HEK293T (cell line): ENCODE measurements at regions not wholly inside any gene's neighbourhood (a gene's known extent, or its start where the extent isn't known, plus 50 kb on each side); places are given as distances from the start of the nearest gene placed in this dataset.

Source experiments
- CTCF ChIA-PET: fragments of 350-600 bp; formaldehyde crosslinking; extraction: SDS; loops from one replicate; lab custom pipeline; 2021; ENCODE audit warnings: antibody characterized with exemption, inconsistent platforms; lab: Yijun Ruan, JAX
- POLR2A ChIA-PET: fragments of 350-600 bp; formaldehyde crosslinking; extraction: SDS; loops from one replicate; lab custom pipeline; 2020; ENCODE audit warnings: antibody characterized with exemption, inconsistent platforms; lab: Yijun Ruan, JAX
- DNase-seq: peaks from one replicate; pipeline ENCODE4 v3.0.0; 2012; ENCODE audit warnings: mixed read lengths; ENCODE audit errors: extremely low spot score
- ARNT ChIP-seq: fragments of 450-650 bp; IDR thresholded peaks from 2 replicates; pipeline ENCODE4 v1.6.1; 2017; ENCODE audit warnings: mild to moderate bottlenecking
- BHLHE40 ChIP-seq: fragments of 450-650 bp; IDR thresholded peaks from 2 replicates; pipeline ENCODE4 v1.6.1; 2016; ENCODE audit warnings: mild to moderate bottlenecking, moderate library complexity, borderline replicate concordance
- CTBP1 ChIP-seq: fragments of 450-650 bp; IDR thresholded peaks from 2 replicates; pipeline ENCODE4 v1.6.1; 2016; ENCODE audit warnings: borderline replicate concordance
- ELF4 ChIP-seq: fragments of 450-650 bp; IDR thresholded peaks from 2 replicates; pipeline ENCODE4 v1.6.1; 2017; ENCODE audit warnings: antibody characterized with exemption
- FOXA1 ChIP-seq: fragments of 450-650 bp; IDR thresholded peaks from 2 replicates; pipeline ENCODE4 v1.6.1; 2016; ENCODE audit warnings: mild to moderate bottlenecking
- FOXK2 ChIP-seq: fragments of 450-650 bp; IDR thresholded peaks from 2 replicates; pipeline ENCODE4 v1.6.1; 2016; ENCODE audit warnings: mild to moderate bottlenecking
- FOXM1 ChIP-seq: fragments of 450-650 bp; IDR thresholded peaks from 2 replicates; pipeline ENCODE4 v1.6.1; 2017; ENCODE audit warnings: mild to moderate bottlenecking, borderline replicate concordance
- HDGF ChIP-seq: fragments of 450-650 bp; IDR thresholded peaks from 2 replicates; pipeline ENCODE4 v1.6.1; 2017; ENCODE audit warnings: antibody characterized with exemption, borderline replicate concordance
- L3MBTL2 ChIP-seq: fragments of 450-650 bp; conservative IDR thresholded peaks from 2 replicates; pipeline ENCODE4 v1.6.1; 2016; ENCODE audit warnings: mild to moderate bottlenecking
- LEF1 ChIP-seq: fragments of 450-650 bp; IDR thresholded peaks from 2 replicates; pipeline ENCODE4 v1.6.1; 2017; ENCODE audit warnings: mild to moderate bottlenecking, borderline replicate concordance
- NFRKB ChIP-seq: fragments of 450-650 bp; IDR thresholded peaks from 2 replicates; pipeline ENCODE4 v1.6.1; 2016; ENCODE audit warnings: mild to moderate bottlenecking, moderate library complexity
- SP1 ChIP-seq: fragments of 450-650 bp; IDR thresholded peaks from 2 replicates; pipeline ENCODE4 v1.6.1; 2017
- SUZ12 ChIP-seq: fragments of 450-650 bp; IDR thresholded peaks from 2 replicates; pipeline ENCODE4 v1.6.1; 2016; ENCODE audit warnings: mild to moderate bottlenecking
- TARDBP ChIP-seq: fragments of 450-650 bp; IDR thresholded peaks from 2 replicates; pipeline ENCODE4 v1.6.1; 2016
- ZNF384 ChIP-seq: fragments of 450-650 bp; IDR thresholded peaks from 2 replicates; pipeline ENCODE4 v1.6.1; 2016
- TF ChIP-seq, protein P1 (sequence below): fragments of 450-650 bp; IDR thresholded peaks from 2 replicates; pipeline ENCODE4 v1.6.1; 2016

DNA sequence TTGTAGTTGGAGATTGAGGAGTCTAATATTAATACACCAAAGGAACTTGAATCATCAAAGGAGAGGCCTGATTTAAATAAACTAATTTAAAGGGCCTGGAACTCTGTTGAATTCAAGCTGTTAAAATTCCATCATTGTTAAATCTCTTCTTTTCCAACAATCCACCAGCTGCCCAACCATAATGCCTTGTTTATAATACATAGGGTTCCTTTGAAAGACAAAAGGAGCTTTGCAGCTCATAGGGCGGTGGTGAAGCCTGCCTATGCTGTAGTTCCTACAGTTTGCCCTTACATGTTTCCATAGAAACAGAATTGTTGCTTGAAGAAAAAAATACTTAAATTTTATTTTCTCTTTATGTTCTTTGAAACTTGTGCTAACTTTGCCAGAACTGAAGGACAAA is 102.8 kb downstream of the GLUD2 start:
- ChIA-PET CTCF (no interaction called here), POLR2A (no interaction called here)
- no peak for TF ChIP-seq SUZ12
- TF ChIP-seq ARNT = no peak
- no peak for TF ChIP-seq NFRKB
- TF ChIP-seq FOXK2 = no peak
- no peak for TF ChIP-seq ZNF384
- DNase-seq = no peak

DNA sequence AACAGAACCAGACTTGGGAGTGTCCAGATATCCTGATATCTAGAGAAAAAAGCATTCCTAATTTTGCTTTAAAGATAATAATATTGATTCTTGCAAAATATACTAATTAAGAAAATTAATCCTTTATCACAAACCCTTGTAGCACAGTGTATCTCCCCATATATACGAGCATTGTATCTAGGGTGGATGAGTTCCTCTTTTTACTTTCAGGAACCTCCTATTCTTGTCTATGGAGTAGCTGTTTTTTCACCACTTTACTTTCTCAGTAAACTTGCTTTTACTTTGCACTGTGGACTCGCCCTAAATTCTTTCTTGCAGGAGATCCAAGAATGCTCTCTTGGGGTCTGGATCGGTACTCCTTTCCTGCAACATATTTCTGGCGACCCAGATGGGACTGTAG is 103.9 kb downstream of the GLUD2 start:
- POLR2A ChIA-PET = no interaction called here
- CTCF ChIA-PET = no interaction called here
- DNase-seq = no peak
- no peak for TF ChIP-seq SUZ12
- TF ChIP-seq HDGF = no peak
- no peak for TF ChIP-seq FOXM1
- no peak for TF ChIP-seq TARDBP
- TF ChIP-seq NFRKB = no peak
- TF ChIP-seq SP1 = no peak
- no peak for TF ChIP-seq LEF1
- TF ChIP-seq, protein P1, sequence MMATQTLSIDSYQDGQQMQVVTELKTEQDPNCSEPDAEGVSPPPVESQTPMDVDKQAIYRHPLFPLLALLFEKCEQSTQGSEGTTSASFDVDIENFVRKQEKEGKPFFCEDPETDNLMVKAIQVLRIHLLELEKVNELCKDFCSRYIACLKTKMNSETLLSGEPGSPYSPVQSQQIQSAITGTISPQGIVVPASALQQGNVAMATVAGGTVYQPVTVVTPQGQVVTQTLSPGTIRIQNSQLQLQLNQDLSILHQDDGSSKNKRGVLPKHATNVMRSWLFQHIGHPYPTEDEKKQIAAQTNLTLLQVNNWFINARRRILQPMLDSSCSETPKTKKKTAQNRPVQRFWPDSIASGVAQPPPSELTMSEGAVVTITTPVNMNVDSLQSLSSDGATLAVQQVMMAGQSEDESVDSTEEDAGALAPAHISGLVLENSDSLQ = no peak
- TF ChIP-seq ARNT = no peak
- TF ChIP-seq ZNF384 = no peak
- TF ChIP-seq L3MBTL2 = no peak
- no peak for TF ChIP-seq CTBP1
- no peak for TF ChIP-seq ELF4
- TF ChIP-seq FOXK2 = no peak
- no peak for TF ChIP-seq BHLHE40
- no peak for TF ChIP-seq FOXA1

DNA sequence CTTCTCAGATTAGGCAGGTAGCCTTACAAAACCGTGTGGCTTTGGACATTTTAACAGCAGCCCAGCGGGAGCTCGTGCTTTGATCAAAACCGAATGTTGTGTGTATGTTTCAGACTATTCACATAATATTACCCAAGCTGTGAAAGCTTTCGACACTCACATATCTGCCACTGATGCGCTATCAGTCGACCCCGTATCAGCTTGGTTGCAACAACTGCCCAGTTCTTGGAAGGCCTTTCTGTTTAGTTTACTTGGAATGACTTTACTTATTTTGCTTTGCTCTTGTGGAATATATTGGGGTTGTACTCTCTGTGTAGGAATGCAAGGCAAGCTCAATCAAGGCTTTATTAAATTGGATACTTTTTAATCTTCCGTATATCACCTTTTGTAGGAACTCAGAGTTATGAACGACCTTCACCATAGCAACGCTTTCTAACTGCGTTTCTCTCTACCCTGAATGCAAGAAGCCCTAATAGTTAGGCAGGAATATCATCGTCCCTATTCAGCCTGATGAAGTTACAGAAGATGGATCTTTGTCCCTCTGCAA is 107.5 kb downstream of the GLUD2 start:
- ChIA-PET CTCF (no interaction called here), POLR2A (no interaction called here)
- TF ChIP-seq, protein P1 = no peak
- TF ChIP-seq L3MBTL2 (no peak), ARNT (no peak), FOXA1 (no peak), SP1 (no peak), ZNF384 (no peak), CTBP1 (no peak), FOXK2 (no peak), HDGF (no peak), ELF4 (no peak), NFRKB (no peak), BHLHE40 (no peak), FOXM1 (no peak)
- no peak for DNase-seq

DNA sequence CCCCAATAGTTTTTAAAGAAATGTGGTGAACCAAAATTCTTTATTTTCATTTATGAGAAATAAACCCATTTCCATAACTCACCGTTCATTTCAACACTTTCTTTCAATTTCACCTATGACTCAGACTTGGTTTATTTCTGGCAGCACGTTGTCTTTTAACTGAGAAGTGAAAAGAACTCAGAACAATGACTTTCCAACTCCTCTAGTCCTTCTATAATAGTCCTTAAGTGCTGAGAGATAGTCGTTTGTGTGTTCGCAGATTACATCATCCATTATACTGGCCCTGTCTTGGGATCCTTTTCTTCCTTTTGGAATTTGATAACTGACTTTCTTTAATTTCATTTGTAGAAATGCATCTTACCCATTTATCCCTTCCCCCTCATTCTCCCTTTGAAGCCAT is 113.6 kb downstream of the GLUD2 start:
- TF ChIP-seq SP1 = no peak
- TF ChIP-seq LEF1 = no peak
- no peak for TF ChIP-seq FOXK2
- CTCF ChIA-PET = no interaction called here
- POLR2A ChIA-PET = no interaction called here
- DNase-seq = no peak

DNA sequence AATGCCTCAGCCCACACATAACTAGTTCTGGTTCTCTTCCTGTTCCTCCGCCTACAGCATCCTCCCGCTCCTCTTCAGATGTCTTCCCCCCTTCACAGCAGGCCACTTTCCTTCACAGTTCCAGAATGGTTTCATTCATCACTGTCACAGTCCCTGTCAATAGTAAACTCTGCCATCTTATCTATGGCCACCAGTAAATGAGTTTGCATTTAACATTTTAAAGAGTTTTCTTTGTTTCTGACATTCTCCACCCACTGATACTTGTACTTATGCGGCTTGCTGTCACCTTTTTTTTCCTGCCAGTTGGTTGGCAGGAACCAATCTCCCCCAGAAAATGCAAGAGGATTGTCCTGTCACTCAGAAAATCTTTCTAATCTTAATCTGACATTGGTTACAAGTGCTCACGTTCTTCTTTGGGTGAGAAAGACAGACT is 114.1 kb downstream of the GLUD2 start:
- CTCF ChIA-PET = interaction anchor here (0.6 kb wide), 1 partner anchor 405 kb away, joined by 3 read pairs; no protein-coding TSS in a partner anchor
- POLR2A ChIA-PET = no interaction called here
- TF ChIP-seq ZNF384 (no peak), HDGF (no peak), L3MBTL2 (no peak)
- TF ChIP-seq, protein P1 = 0 out of 2 replicates have a peak, but pooled peaks have one; percentile 4

DNA sequence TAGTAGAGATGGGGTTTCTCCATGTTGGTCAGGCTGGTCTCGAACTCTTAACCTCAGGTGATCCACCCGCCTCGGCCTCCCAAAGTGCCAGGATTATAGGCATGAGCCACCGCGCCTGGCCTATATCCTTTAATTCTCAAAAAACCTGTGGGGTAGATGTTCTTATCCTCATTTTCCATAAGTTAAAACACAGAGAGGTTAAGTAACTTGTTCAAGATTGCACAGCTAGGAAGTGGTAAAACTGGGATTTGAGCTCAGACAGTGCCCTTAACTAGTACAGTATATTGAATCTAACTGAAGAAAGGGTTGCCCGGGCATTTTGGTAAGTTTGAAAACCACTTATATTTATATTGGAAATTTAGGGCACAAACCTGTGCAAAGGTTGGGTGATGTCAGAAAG is 116.0 kb downstream of the GLUD2 start:
- CTCF ChIA-PET = no interaction called here
- POLR2A ChIA-PET = no interaction called here
- TF ChIP-seq FOXA1 (no peak), SUZ12 (no peak), SP1 (no peak), L3MBTL2 (no peak), BHLHE40 (no peak), FOXK2 (no peak), ELF4 (no peak), NFRKB (no peak), CTBP1 (no peak), TARDBP (no peak), LEF1 (no peak), ZNF384 (no peak), ARNT (no peak), FOXM1 (no peak), HDGF (no peak)
- TF ChIP-seq, protein P1 = no peak
- DNase-seq = no peak

More for the DNA sequence above, 114.1 kb downstream of the GLUD2 start:
- no peak for DNase-seq
